ENCODE measurements at regions not wholly inside any gene's neighbourhood (a gene's known extent, or its start where the extent isn't known, plus 50 kb on each side); places are given as distances from the start of the nearest gene placed in this dataset.
"Not testable (repeated sequence)": the region's sequence is repeated elsewhere in the genome, so short reads cannot be mapped to it uniquely, and the experiment has no call there.

GRCh38 chr9:21695874-21696341 lies 106.5 kb upstream of the MTAP start:
- DNase-seq (ENCODE audit: low spot score) = no peak

DNA sequence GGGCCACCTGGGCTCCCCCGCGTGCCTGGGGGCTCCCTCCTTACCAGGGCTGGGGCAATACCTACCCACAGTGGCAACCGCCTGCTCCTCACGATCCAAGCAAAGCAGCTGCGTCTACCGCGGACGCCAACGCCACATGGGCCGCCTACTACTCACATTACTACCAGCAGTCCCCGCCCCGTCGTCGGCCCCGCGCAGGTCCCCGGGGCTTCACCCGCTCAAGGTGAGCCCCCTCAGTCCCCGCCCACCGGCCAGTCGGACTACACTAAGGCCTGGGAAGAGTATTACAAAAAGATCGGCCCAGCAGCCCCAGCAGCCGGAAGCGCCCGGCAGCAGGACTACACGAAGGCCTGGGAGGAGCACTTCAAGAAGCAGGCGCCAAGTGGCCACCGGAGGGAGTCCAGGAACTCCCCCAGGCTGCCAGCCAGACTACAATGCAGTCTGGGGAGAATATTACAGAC lies 106.0 kb upstream of the MTAP start:
- no peak for DNase-seq (ENCODE audit: low spot score)

DNA sequence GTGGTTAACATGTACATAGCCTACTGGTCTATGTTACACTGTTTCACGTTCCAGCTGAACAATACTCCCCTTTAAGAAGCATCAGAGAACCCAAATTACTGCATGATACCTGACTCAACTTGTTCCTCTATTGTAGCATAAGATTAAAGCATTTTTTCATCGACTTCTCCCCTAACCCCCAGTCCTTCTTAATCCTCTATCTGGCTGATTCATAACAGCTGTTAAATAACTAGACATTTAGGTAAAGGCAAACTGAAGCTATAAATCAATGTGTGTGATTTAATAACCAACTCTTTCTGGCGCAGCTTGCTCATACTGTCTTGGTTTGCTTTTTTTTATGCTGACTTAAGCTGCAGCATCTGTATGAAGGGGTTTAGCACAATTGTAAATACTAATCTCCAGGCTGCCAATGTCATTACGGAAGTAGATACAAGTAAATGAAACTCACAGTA lies 94.2 kb upstream of the MTAP start:
- no peak for DNase-seq (ENCODE audit: low spot score)

- DNase-seq (ENCODE audit: low spot score) = no peak
These were observed 93.6 kb upstream of the MTAP start for GRCh38 chr9:21708856-21709255.

- peak; percentile 65 for DNase-seq (ENCODE audit: low spot score)
These were observed 92.9 kb upstream of the MTAP start for GRCh38 chr9:21709464-21710058.

- no peak for DNase-seq (ENCODE audit: low spot score)
These were observed 91.8 kb upstream of the MTAP start for GRCh38 chr9:21710548-21711191.

DNA sequence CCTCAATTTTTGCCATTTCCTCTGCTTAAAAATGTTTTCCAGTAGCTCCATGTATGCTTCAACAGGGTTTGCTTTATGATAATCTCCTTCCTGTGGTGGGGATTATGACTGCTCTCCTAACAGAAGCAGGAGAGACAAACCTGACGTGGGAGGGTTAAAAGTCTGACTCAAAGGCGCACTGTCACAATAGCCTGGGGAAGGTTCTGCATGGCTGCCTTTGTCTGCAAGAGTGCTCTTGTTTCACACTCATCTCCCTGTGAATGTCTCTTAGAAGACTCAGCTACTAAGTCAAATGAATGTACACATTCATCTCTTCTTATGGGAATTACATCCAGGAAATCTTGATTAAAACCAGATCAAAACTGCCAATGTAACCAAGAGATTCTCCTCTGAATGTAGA lies 90.9 kb upstream of the MTAP start:
- no peak for DNase-seq (ENCODE audit: low spot score)

- no peak for DNase-seq (ENCODE audit: low spot score)
These were observed 87.0 kb upstream of the MTAP start for GRCh38 chr9:21715408-21715807.

DNA sequence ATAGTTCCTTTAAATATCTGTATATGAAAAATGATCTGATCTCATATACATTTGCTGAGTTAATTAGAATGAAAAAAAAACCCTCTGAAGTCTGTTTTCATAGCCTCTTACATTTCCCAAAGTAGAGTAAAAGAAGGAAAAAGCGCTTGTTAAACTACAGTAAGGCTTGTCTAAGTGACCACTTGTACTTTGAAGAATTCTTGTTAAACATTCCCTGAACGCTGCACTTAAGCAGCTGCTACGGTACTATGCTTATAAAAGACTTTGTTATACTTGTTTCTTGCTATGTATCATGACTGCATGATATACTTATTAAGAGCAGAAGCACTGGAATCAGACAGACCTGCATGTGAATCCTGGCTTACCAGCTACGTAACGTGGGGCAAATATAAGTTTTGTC lies 81.7 kb upstream of the MTAP start:
- DNase-seq (ENCODE audit: low spot score) = no peak

- DNase-seq (ENCODE audit: low spot score) = not testable (repeated sequence)
These were observed 75.0 kb upstream of the MTAP start for GRCh38 chr9:21727411-21727810.

GRCh38 chr9:21728781-21729180 lies 73.7 kb upstream of the MTAP start:
- no peak for DNase-seq (ENCODE audit: low spot score)

- no peak for DNase-seq (ENCODE audit: low spot score)
These were observed 72.8 kb upstream of the MTAP start for GRCh38 chr9:21729648-21730047.

- DNase-seq (ENCODE audit: low spot score) = no peak
These were observed 71.5 kb upstream of the MTAP start for GRCh38 chr9:21730899-21731298.

GRCh38 chr9:21741151-21741550 lies 61.3 kb upstream of the MTAP start:
- DNase-seq (ENCODE audit: low spot score) = no peak

DNA sequence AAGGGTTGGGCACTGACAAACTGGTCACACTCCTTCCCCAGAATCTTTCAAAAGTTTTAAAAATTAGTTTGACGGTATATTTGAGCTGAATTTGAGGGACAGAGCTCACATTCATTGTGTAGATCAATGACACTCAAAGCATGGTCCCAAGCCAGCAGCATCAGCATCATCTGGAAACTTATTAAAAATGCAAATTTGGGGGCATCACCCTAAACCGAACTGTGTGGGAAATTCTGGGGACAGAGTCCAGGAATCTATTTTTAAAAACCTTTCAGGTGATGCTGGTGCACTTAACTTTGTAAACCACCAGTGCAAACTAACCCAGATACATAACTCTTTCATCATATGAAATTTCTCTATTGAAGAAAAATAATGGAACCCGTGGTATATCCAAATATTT lies 58.1 kb upstream of the MTAP start:
- no peak for DNase-seq (ENCODE audit: low spot score)

DNA sequence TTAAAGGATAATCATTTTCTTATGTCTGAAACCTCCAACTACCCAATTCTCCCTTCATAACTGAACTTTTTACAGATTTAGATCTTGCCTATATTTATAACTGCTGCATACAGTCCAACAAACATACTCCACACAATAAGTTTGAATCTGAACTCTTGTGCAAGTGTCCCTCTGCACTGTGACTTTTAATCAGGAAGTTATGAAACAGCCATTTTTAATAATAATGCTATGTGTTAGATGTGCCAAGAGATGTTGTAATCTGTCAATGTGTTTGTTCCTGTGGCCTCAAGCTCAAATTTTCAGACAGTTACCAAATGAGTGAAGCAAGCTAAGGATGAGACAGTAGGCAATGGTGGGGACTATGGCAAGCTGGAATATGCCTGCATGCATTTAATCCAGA lies 57.6 kb upstream of the MTAP start:
- no peak for DNase-seq (ENCODE audit: low spot score)

DNA sequence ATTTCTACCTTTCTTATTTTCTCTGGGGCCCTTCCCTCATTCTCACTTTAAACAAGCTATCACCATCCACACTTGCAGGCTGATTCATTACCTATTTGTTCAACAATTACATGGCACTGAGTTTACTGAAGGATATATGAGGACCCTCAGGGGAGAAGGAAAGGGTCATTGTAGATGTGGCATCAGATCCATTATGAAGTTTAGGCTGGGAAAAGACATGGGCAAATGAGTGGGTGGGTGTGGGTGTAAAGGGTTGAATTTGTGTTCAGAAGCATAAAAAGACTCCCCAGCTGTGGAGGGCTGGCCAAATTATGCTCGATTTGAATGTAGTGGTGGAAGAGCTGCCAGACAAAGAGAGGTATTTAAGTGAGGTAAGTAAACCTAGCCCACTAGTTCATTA lies 55.9 kb upstream of the MTAP start:
- DNase-seq (ENCODE audit: low spot score) = no peak

DNA sequence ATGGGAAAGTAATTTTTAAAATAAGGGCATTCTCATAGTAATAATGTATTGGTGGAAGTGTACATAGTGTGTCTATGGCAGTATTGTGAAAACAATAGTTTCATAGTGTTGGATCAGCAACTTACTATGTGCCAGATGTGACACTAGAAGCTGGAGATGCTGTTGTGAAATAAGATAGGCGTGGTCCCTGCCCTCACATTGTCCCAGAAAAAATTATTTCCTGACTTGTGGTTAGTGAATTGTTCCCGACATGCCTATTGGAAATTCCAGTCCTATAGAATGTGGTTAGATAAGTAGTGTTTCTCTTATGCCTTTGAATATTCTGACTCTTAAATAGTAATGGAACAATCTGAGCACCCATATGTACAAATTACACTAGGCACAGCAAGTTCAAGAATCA lies 55.3 kb upstream of the MTAP start:
- no peak for DNase-seq (ENCODE audit: low spot score)

GRCh38 chr9:21750021-21750735 lies 52.3 kb upstream of the MTAP start:
- no peak for DNase-seq (ENCODE audit: low spot score)

GRCh38 chr9:21751998-21752397 lies 50.4 kb upstream of the MTAP start:
- no peak for DNase-seq (ENCODE audit: low spot score)

Data from kidney capillary endothelial cell (primary cell).